AG09319 (cell line): ENCODE measurements at regions not wholly inside any gene's neighbourhood (a gene's known extent, or its start where the extent isn't known, plus 50 kb on each side); places are given as distances from the start of the nearest gene placed in this dataset.
"Not testable (repeated sequence)": the region's sequence is repeated elsewhere in the genome, so short reads cannot be mapped to it uniquely, and the experiment has no call there.

ENCODE experiments used
- DNase-seq: peaks from one replicate; pipeline ENCODE4 v3.0.0-alpha.2; 2010; ENCODE audit warnings: low read depth; ENCODE audit errors: extremely low read depth
- TF ChIP-seq, protein P1 (sequence below): IDR thresholded peaks from 2 replicates; pipeline ENCODE4 v1.5.1; 2011; ENCODE audit warnings: low read depth, mild to moderate bottlenecking, inconsistent platforms, low read length, moderate library complexity

DNA sequence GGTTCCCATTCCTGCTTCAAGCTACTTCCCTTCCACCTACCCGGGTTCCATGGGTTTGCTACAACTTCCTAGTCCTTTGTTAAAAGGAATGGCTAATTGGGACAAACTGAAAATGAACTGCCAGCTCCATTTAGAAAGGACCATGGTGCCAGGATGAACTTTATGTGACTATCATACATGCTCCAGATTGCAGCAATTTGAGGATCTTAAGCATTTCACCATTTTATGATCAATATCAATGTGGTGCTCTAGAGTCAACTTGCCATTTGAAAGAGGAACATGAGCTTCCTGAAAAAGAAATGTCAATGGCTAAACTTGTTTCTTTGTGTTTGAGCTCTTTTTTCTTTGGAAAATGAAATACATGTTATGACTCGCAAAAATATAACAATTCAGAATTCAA lies 92.7 kb upstream of the IL15 start:
- TF ChIP-seq, protein P1, sequence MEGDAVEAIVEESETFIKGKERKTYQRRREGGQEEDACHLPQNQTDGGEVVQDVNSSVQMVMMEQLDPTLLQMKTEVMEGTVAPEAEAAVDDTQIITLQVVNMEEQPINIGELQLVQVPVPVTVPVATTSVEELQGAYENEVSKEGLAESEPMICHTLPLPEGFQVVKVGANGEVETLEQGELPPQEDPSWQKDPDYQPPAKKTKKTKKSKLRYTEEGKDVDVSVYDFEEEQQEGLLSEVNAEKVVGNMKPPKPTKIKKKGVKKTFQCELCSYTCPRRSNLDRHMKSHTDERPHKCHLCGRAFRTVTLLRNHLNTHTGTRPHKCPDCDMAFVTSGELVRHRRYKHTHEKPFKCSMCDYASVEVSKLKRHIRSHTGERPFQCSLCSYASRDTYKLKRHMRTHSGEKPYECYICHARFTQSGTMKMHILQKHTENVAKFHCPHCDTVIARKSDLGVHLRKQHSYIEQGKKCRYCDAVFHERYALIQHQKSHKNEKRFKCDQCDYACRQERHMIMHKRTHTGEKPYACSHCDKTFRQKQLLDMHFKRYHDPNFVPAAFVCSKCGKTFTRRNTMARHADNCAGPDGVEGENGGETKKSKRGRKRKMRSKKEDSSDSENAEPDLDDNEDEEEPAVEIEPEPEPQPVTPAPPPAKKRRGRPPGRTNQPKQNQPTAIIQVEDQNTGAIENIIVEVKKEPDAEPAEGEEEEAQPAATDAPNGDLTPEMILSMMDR, result no peak
- no peak for DNase-seq

GRCh38 chr4:141548791-141549190 lies 87.6 kb upstream of the IL15 start:
- DNase-seq, result peak; percentile 64
- TF ChIP-seq, protein P1, result no peak

- TF ChIP-seq, protein P1, result no peak
- DNase-seq, result no peak
Measured at GRCh38 chr4:141560056-141560455, 76.3 kb upstream of the IL15 start.

- DNase-seq, result no peak
- TF ChIP-seq, protein P1, result no peak
Measured at GRCh38 chr4:141562649-141563048, 73.7 kb upstream of the IL15 start.

DNA sequence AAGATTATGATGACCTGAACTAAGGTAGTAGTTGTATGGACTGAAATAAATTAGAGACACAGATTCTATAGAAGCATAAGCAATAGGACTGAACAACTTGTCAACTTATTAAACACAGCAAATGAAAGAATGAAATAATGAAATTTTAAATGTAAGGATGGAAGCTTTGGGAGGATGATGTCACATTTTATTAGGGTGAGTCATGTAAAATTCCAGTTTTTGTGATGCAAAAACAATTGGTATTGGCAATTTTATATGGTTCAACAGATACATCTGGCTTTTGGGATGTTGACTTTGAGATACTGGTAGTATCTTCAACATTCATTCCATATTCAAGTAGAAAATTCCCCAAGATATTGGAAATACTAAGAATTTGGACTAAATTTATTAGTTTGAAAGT lies 72.7 kb upstream of the IL15 start:
- TF ChIP-seq, protein P1, result no peak
- DNase-seq, result no peak

GRCh38 chr4:141564961-141565360 lies 71.4 kb upstream of the IL15 start:
- DNase-seq, result not testable (repeated sequence)

DNA sequence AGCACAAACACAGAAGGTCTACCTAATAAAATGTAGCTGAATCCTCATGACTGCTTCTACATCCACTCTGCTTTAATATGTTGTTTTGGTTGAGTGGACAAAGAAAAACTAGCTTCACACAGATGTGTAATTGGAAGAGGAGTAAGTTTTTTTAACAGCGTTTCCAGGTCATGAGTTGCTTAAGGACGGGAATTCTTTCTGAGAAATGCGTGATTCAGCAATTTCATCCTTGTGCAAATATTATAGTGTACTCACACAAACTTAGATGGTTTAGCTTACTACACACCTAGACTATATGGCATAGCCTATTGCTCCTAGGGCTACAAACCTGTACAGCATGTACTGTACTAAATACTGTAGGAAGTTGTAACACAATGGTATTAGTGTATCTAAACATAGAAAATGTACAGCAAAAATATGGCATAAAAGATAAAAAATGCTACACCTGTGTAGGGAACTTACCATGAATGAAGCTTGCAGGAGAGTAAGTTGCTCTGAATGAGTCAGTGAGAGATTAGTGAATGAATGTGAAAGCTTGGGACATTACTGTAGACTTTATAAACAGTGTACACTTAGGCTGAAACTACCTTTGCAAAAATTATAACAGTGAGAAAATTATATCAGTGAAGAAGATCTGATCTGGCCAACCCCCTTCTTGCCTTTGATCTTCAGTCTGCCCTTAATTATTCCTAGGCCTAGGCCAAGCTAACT lies 70.8 kb upstream of the IL15 start:
- DNase-seq, result no peak
- TF ChIP-seq, protein P1, result no peak

DNA sequence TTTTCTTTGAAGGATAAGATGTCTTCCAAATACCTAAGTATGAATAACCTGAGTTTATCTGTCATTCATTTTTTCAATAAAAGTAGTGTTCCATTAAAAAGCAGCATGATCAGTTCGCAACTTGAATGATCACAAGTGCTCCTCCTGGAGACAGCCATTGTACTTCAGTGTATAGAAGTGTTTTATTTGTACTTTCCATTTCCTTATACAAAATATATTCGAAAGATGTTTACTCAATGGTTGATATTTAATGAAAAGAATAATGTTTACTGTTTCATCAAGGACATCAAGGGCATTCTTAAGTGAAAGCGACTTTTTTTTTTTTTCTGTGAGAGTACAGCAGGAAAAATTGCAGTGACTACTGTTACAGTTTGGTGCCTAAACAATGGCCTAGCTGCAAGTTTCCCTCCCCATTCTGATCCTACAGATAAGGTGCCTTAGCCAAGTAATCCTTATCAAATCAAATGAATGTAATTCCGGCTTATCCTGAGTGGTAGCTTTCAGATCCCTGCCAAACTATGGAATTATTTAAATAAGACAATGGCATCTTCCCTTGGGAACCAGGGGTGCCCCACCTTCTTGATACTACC lies 69.0 kb upstream of the IL15 start:
- DNase-seq, result no peak
- TF ChIP-seq, protein P1, result no peak
